ENCODE measurements at regions not wholly inside any gene's neighbourhood (a gene's known extent, or its start where the extent isn't known, plus 50 kb on each side); places are given as distances from the start of the nearest gene placed in this dataset.

DNA sequence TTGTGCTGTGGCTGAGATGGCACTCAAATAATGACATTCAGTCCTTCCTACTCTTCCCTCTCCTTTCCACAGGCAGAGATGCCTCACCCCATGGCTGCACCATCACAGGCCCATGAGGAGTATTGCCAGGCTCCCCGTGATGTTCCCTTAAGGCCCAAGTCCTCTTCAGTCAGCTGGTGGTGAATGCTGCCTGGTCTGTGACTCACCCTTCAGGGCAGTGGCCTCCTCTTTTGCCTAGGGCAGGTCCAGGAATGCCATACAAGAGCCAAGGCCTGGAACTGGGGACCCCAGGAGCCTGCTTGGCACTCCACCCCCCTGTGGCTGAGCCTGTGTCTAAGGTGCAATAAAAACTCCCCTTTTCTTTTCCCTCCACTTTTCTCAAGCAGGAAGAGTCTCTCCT is 144.2 kb upstream of the GEMIN8 start:
- TF ChIP-seq, protein P1, sequence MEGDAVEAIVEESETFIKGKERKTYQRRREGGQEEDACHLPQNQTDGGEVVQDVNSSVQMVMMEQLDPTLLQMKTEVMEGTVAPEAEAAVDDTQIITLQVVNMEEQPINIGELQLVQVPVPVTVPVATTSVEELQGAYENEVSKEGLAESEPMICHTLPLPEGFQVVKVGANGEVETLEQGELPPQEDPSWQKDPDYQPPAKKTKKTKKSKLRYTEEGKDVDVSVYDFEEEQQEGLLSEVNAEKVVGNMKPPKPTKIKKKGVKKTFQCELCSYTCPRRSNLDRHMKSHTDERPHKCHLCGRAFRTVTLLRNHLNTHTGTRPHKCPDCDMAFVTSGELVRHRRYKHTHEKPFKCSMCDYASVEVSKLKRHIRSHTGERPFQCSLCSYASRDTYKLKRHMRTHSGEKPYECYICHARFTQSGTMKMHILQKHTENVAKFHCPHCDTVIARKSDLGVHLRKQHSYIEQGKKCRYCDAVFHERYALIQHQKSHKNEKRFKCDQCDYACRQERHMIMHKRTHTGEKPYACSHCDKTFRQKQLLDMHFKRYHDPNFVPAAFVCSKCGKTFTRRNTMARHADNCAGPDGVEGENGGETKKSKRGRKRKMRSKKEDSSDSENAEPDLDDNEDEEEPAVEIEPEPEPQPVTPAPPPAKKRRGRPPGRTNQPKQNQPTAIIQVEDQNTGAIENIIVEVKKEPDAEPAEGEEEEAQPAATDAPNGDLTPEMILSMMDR (IDR thresholded peaks at IDR 0.05; ENCODE audit: insufficient read depth, low read length) = no peak
- TF ChIP-seq POLR2AphosphoS5 (IDR thresholded peaks at IDR 0.05; ENCODE audit: low read depth) (no peak), GABPA (IDR thresholded peaks at IDR 0.05; ENCODE audit: low read depth) (no peak)
